GM12878 (cell line): ENCODE measurements at regions not wholly inside any gene's neighbourhood (a gene's known extent, or its start where the extent isn't known, plus 50 kb on each side); places are given as distances from the start of the nearest gene placed in this dataset.

Source experiments
- CEBPB ChIP-seq, 2 experiments: fragments of 150-350 bp in 1 of 2; IDR thresholded peaks; 2 replicates each; pipeline ENCODE4 v1.6.1; 2012 to 2014; ENCODE audit warnings: low read depth in 2 of 2, low read length in 2 of 2, borderline replicate concordance in 1 of 2, inconsistent platforms in 1 of 2
- HDGF ChIP-seq: fragments of 450-650 bp; IDR thresholded peaks from 2 replicates; pipeline ENCODE4 v1.6.1; 2016; ENCODE audit warnings: antibody characterized with exemption
- RELA ChIP-seq: fragments of 450-650 bp; IDR thresholded peaks from 2 replicates; pipeline ENCODE4 v1.8.0; 2014; ENCODE audit warnings: borderline replicate concordance; ENCODE audit not compliant: partially characterized antibody

DNA sequence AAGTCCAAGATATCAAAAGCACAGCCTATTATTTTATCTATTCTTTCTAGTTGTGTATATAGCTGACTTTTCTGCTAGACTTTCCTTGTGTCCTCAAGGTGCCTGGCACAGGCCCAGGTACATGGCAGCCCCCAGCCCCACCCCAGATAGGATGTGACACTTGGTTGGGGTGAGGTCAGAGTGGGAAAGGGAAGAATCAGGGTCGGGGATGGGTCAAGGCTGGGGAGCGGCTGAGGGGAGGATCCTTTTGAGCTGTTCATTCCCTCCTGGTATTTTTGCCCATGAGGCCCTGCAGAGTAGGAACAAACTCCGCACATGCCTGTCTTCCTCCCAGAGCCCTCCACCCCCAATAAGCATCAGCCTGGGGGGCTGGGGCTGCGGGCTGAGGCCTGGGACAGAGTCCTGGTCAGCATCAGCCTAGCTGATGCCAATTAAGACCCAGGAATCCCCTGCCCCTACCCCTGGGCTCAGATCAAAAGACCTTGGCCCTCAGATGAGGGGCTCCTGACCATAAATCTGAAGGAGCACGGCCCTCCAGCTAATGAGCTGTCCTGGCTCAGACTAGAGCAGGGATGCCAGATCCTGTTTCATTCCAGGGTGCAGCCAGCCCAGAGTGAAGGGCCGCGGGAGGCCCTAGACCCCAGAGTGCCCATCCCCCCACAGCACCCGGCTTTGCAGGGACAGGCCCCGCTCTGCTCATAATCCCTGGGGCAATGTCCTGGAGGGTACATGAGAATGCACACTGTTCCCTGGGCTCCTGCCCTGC is 85.3 kb downstream of the SDC1 start:
- TF ChIP-seq HDGF (no peak), RELA (no peak), CEBPB (IDR thresholded peaks at IDR 0.05; ENCODE audit: borderline replicate concordance in 1 of 2, low read depth in 2 of 2, low read length in 2 of 2) (no peak)
